Neutrophil (primary cell): ENCODE measurements at regions not wholly inside any gene's neighbourhood (a gene's known extent, or its start where the extent isn't known, plus 50 kb on each side); places are given as distances from the start of the nearest gene placed in this dataset.

Experiments used
- H3K27ac ChIP-seq: fragments of 200-600 bp; sonication (generic); 2 replicates; pipeline ENCODE4 v1.5.1; 2016; ENCODE audit warnings: mild to moderate bottlenecking, moderate library complexity
- H3K27me3 ChIP-seq: fragments of 200-600 bp; sonication (generic); 2 replicates; pipeline ENCODE4 v1.6.0; 2016; ENCODE audit warnings: mild to moderate bottlenecking
- H3K36me3 ChIP-seq: fragments of 200-600 bp; sonication (generic); 2 replicates; pipeline ENCODE4 v1.5.1; 2017
- H3K4me1 ChIP-seq, 2 experiments: fragments of 200-600 bp in 1 of 2; sonication (generic) in 1 of 2; 1 replicate in 1 of 2; 2 replicates in 1 of 2; pipeline versions ENCODE4 v1.5.1 to v1.6.1; 2013 to 2016; ENCODE audit warnings: low read depth in 1 of 2, low read length in 1 of 2, mild to moderate bottlenecking in 1 of 2, moderate library complexity in 1 of 2; ENCODE audit not compliant: control insufficient read depth in 1 of 2, insufficient read depth in 1 of 2
- H3K4me3 ChIP-seq, 2 experiments: fragments of 200-600 bp in 1 of 2; sonication (generic) in 1 of 2; 1 replicate in 1 of 2; 2 replicates in 1 of 2; pipeline ENCODE4 v1.5.1; 2013 to 2016; ENCODE audit warnings: low read depth in 1 of 2, low read length in 1 of 2, mild to moderate bottlenecking in 1 of 2, moderate library complexity in 1 of 2
- H3K9me3 ChIP-seq: fragments of 200-600 bp; sonication (generic); 2 replicates; pipeline ENCODE4 v1.5.1; 2016
- TF ChIP-seq, protein P1 (sequence below): fragments of 200-600 bp; sonication (generic); IDR thresholded peaks from 2 replicates; pipeline ENCODE4 v1.5.1; 2016; ENCODE audit warnings: antibody characterized with exemption

GRCh38 chr10:28796606-28797512 lies 119.5 kb downstream of the BAMBI start:
- Histone ChIP-seq H3K27me3 (no peaks in the 10 kb centered on the region), H3K27ac (no peak overlapping the region)
- TF ChIP-seq, protein P1, sequence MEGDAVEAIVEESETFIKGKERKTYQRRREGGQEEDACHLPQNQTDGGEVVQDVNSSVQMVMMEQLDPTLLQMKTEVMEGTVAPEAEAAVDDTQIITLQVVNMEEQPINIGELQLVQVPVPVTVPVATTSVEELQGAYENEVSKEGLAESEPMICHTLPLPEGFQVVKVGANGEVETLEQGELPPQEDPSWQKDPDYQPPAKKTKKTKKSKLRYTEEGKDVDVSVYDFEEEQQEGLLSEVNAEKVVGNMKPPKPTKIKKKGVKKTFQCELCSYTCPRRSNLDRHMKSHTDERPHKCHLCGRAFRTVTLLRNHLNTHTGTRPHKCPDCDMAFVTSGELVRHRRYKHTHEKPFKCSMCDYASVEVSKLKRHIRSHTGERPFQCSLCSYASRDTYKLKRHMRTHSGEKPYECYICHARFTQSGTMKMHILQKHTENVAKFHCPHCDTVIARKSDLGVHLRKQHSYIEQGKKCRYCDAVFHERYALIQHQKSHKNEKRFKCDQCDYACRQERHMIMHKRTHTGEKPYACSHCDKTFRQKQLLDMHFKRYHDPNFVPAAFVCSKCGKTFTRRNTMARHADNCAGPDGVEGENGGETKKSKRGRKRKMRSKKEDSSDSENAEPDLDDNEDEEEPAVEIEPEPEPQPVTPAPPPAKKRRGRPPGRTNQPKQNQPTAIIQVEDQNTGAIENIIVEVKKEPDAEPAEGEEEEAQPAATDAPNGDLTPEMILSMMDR = no peak

DNA sequence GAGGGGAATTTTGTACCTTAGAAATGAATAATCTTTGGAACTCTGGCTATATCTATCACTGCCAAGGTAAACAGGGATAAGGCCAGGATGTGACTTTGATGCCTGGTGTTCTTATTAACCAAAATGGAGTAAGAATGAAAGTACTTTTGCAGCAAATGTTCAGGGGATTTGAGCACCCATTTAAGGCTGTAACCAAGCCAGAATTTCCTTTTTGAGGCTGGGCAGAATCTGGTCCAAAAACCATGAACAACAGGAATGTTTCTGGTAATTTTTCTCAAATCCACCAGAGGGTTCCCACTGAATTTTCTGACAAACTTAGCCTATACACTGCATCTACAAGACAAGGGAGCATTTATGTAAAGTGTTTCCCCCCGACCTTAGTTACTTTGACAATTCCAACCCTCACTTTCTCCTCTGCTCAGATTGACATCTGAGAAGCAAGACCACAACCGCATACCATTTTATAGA lies 120.6 kb downstream of the BAMBI start:
- Histone ChIP-seq H3K9me3 (no peaks in the 10 kb centered on the region), H3K27ac (no peak overlapping the region), H3K27me3 (no peaks in the 10 kb centered on the region), H3K4me1 (no peaks in the 10 kb centered on the region), H3K4me3 (no peak overlapping the region), H3K36me3 (no peaks in the 10 kb centered on the region)
- TF ChIP-seq, protein P1 = no peak

More at GRCh38 chr10:28796606-28797512, 119.5 kb downstream of the BAMBI start:
- Histone ChIP-seq H3K36me3 (no peaks in the 10 kb centered on the region), H3K9me3 (no peaks in the 10 kb centered on the region), H3K4me1 (no peaks in the 10 kb centered on the region), H3K4me3 (no peak overlapping the region)

DNA sequence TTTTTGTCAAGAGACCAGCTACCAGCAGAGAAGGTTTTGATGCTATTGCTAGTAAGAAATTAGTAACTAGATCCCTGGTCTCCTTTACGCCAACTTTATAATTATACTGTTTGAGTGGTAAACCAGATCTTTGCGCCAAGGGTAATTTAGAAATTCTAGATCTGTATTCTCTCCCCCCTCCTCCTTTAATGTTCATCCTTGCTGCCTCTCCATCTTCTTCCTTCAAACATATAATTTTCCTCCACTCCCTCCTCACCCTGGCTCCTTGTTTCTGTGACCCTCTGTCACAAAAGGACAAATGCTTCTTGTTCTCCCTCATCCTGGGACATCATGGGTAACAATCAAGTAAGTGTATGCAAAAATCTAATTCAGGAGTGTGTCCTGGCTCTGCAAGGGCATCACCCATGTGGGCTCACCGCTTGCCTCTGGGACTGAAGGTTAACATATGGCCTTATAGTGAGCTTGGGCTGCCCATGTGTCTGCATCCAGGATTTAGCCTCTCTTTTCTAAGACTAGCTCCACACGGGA lies 121.2 kb downstream of the BAMBI start:
- Histone ChIP-seq H3K36me3 (no peaks in the 10 kb centered on the region), H3K9me3 (no peaks in the 10 kb centered on the region), H3K4me1 (no peaks in the 10 kb centered on the region), H3K27me3 (no peaks in the 10 kb centered on the region), H3K27ac (no peak overlapping the region), H3K4me3 (no peak overlapping the region)
- TF ChIP-seq, protein P1 = no peak

- H3K27ac ChIP-seq = no peak overlapping the region
- H3K4me1 ChIP-seq = no peaks in the 10 kb centered on the region
- TF ChIP-seq, protein P1 = no peak
- H3K9me3 ChIP-seq = no peaks in the 10 kb centered on the region
- H3K36me3 ChIP-seq = no peaks in the 10 kb centered on the region
- no peak overlapping the region for H3K4me3 ChIP-seq
- no peaks in the 10 kb centered on the region for H3K27me3 ChIP-seq
Observed at GRCh38 chr10:28798964-28799363, 121.6 kb downstream of the BAMBI start.

- H3K9me3 ChIP-seq = no peaks in the 10 kb centered on the region
- H3K27ac ChIP-seq = no peak overlapping the region
- H3K36me3 ChIP-seq = no peaks in the 10 kb centered on the region
- H3K27me3 ChIP-seq = no peaks in the 10 kb centered on the region
- no peak overlapping the region for H3K4me3 ChIP-seq
- H3K4me1 ChIP-seq = no peaks in the 10 kb centered on the region
- TF ChIP-seq, protein P1 = no peak
Observed at GRCh38 chr10:28800144-28800543, 122.8 kb downstream of the BAMBI start.
